ENCODE measurements at regions not wholly inside any gene's neighbourhood (a gene's known extent, or its start where the extent isn't known, plus 50 kb on each side); places are given as distances from the start of the nearest gene placed in this dataset.

DNA sequence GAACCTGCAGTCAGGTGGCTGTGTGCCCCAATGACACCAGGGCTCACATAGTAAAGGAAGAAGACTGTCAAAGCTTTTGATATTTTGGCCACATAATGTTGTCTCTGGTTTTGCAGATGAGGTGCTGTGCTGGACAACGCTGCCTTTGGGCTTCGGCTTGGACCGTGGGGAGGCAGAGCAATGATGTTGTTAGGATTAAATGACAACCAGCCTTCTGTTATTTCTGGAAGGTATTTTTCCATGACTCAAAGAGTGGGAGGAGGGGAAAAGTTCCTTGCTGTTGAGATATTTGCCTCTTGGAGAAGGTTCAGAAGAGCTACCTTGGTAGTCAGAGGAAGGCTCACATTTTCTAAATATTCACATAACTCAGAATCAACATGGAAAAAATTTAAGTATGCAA is 187.3 kb upstream of the GALNT2 start:
- TF ChIP-seq GATA2 (IDR thresholded peaks at IDR 0.05; ENCODE audit: low read depth, low read length) (no peak), GATA3 (IDR thresholded peaks at IDR 0.05; ENCODE audit: low read depth, low read length) (no peak)
